ENCODE measurements at regions not wholly inside any gene's neighbourhood (a gene's known extent, or its start where the extent isn't known, plus 50 kb on each side); places are given as distances from the start of the nearest gene placed in this dataset.
A peak's percentile ranks its signal among the peaks of the same experiment; 100 is the strongest.

- H3K4me1 ChIP-seq (ENCODE audit: control insufficient read depth in 1 of 2, insufficient read depth in 2 of 2, low read length in 2 of 2): no peaks in the 10 kb centered on the region
- H2BK12ac ChIP-seq (ENCODE audit: low read length): no peak overlapping the region
- H3K23ac ChIP-seq (ENCODE audit: low read length): no peak overlapping the region
- H3K79me1 ChIP-seq (ENCODE audit: low read length): no peaks in the 10 kb centered on the region
- no peaks in the 10 kb centered on the region for H3K36me3 ChIP-seq (ENCODE audit: control insufficient read depth in 1 of 2, insufficient read depth in 2 of 2, low read length in 2 of 2)
- H3K4ac ChIP-seq (ENCODE audit: low read depth, low read length): no peak overlapping the region
- H2BK5ac ChIP-seq (ENCODE audit: low read depth, low read length, poor library complexity): no peak overlapping the region
- H3K9me3 ChIP-seq (ENCODE audit: insufficient read depth, low read depth, low read length): no peaks in the 10 kb centered on the region
- no peak overlapping the region for H3K4me2 ChIP-seq (ENCODE audit: low read length)
- H2AFZ ChIP-seq (ENCODE audit: insufficient read depth, low read length, poor library complexity): no peak overlapping the region
- no peak overlapping the region for H3K18ac ChIP-seq (ENCODE audit: low read length)
- no peak overlapping the region for H2BK120ac ChIP-seq (ENCODE audit: insufficient read depth, low read length, poor library complexity)
- H3K4me3 ChIP-seq (ENCODE audit: low read depth, low read length): no peak overlapping the region
- no peak overlapping the region for H4K8ac ChIP-seq (ENCODE audit: low read depth, low read length)
- no peak overlapping the region for H3K14ac ChIP-seq (ENCODE audit: low read length)
- H3K27ac ChIP-seq (ENCODE audit: low read depth, low read length): no peak overlapping the region
- no CpG with 5 or more reads among the region's 5 CpGs for WGBS (ENCODE audit: extremely low coverage, insufficient coverage, insufficient read length)
- no peak overlapping the region for H4K12ac ChIP-seq (ENCODE audit: low read depth, low read length)
- DNase-seq: no peak
- H4K91ac ChIP-seq (ENCODE audit: low read depth, low read length): no peak overlapping the region
- no peak overlapping the region for H2AK5ac ChIP-seq (ENCODE audit: low read length)
- H3K9ac ChIP-seq (ENCODE audit: low read length): no peak overlapping the region
- no peaks in the 10 kb centered on the region for H3K27me3 ChIP-seq (ENCODE audit: insufficient read depth, low read length)
- no peaks in the 10 kb centered on the region for H3K79me2 ChIP-seq (ENCODE audit: control insufficient read depth, insufficient read depth, low read length, poor library complexity)
These were observed 128.3 kb downstream of the BOD1 start for GRCh38 chr5:173488144-173488543.

GRCh38 chr5:173487300-173487699 is 129.2 kb downstream of the BOD1 start:
- H2AFZ ChIP-seq (ENCODE audit: insufficient read depth, low read length, poor library complexity): no peak overlapping the region
- H3K18ac ChIP-seq (ENCODE audit: low read length): no peak overlapping the region
- WGBS (ENCODE audit: extremely low coverage, insufficient coverage, insufficient read length): no CpG with 5 or more reads among the region's 1 CpG
- H3K4me2 ChIP-seq (ENCODE audit: low read length): no peak overlapping the region
- H3K79me1 ChIP-seq (ENCODE audit: low read length): no peaks in the 10 kb centered on the region
- H4K8ac ChIP-seq (ENCODE audit: low read depth, low read length): no peak overlapping the region
- H3K79me2 ChIP-seq (ENCODE audit: control insufficient read depth, insufficient read depth, low read length, poor library complexity): no peaks in the 10 kb centered on the region
- no peak overlapping the region for H3K27ac ChIP-seq (ENCODE audit: low read depth, low read length)
- no peaks in the 10 kb centered on the region for H3K36me3 ChIP-seq (ENCODE audit: control insufficient read depth in 1 of 2, insufficient read depth in 2 of 2, low read length in 2 of 2)
- H3K4me1 ChIP-seq (ENCODE audit: control insufficient read depth in 1 of 2, insufficient read depth in 2 of 2, low read length in 2 of 2): no peaks in the 10 kb centered on the region
- no peak overlapping the region for H4K12ac ChIP-seq (ENCODE audit: low read depth, low read length)
- H3K4me3 ChIP-seq (ENCODE audit: low read depth, low read length): no peak overlapping the region
- no peak overlapping the region for H3K23ac ChIP-seq (ENCODE audit: low read length)
- DNase-seq: no peak
- no peak overlapping the region for H3K14ac ChIP-seq (ENCODE audit: low read length)
- H2AK5ac ChIP-seq (ENCODE audit: low read length): no peak overlapping the region
- no peak overlapping the region for H2BK5ac ChIP-seq (ENCODE audit: low read depth, low read length, poor library complexity)
- H3K9ac ChIP-seq (ENCODE audit: low read length): no peak overlapping the region
- no peak overlapping the region for H4K91ac ChIP-seq (ENCODE audit: low read depth, low read length)
- no peaks in the 10 kb centered on the region for H3K9me3 ChIP-seq (ENCODE audit: insufficient read depth, low read depth, low read length)
- H2BK120ac ChIP-seq (ENCODE audit: insufficient read depth, low read length, poor library complexity): no peak overlapping the region
- H3K27me3 ChIP-seq (ENCODE audit: insufficient read depth, low read length): no peaks in the 10 kb centered on the region
- H2BK12ac ChIP-seq (ENCODE audit: low read length): no peak overlapping the region
- H3K4ac ChIP-seq (ENCODE audit: low read depth, low read length): no peak overlapping the region

- no peak for DNase-seq
- H2BK12ac ChIP-seq (ENCODE audit: low read length): no peak overlapping the region
- H3K18ac ChIP-seq (ENCODE audit: low read length): no peak overlapping the region
- no peak overlapping the region for H3K27ac ChIP-seq (ENCODE audit: low read depth, low read length)
- H3K14ac ChIP-seq (ENCODE audit: low read length): no peak overlapping the region
- no peak overlapping the region for H2BK120ac ChIP-seq (ENCODE audit: insufficient read depth, low read length, poor library complexity)
- WGBS (ENCODE audit: extremely low coverage, insufficient coverage, insufficient read length): no CpG with 5 or more reads among the region's 6 CpGs
- H3K4me1 ChIP-seq (ENCODE audit: control insufficient read depth in 1 of 2, insufficient read depth in 2 of 2, low read length in 2 of 2): no peaks in the 10 kb centered on the region
- no peak overlapping the region for H4K12ac ChIP-seq (ENCODE audit: low read depth, low read length)
- no peak overlapping the region for H3K4me2 ChIP-seq (ENCODE audit: low read length)
- H4K91ac ChIP-seq (ENCODE audit: low read depth, low read length): no peak overlapping the region
- no peak overlapping the region for H3K4ac ChIP-seq (ENCODE audit: low read depth, low read length)
- H3K4me3 ChIP-seq (ENCODE audit: low read depth, low read length): no peak overlapping the region
- no peak overlapping the region for H2AK5ac ChIP-seq (ENCODE audit: low read length)
- H4K8ac ChIP-seq (ENCODE audit: low read depth, low read length): no peak overlapping the region
- no peak overlapping the region for H2BK5ac ChIP-seq (ENCODE audit: low read depth, low read length, poor library complexity)
- H3K27me3 ChIP-seq (ENCODE audit: insufficient read depth, low read length): no peaks in the 10 kb centered on the region
- no peaks in the 10 kb centered on the region for H3K79me2 ChIP-seq (ENCODE audit: control insufficient read depth, insufficient read depth, low read length, poor library complexity)
- H3K9me3 ChIP-seq (ENCODE audit: insufficient read depth, low read depth, low read length): no peaks in the 10 kb centered on the region
- no peaks in the 10 kb centered on the region for H3K79me1 ChIP-seq (ENCODE audit: low read length)
- H3K23ac ChIP-seq (ENCODE audit: low read length): no peak overlapping the region
- no peak overlapping the region for H2AFZ ChIP-seq (ENCODE audit: insufficient read depth, low read length, poor library complexity)
- H3K36me3 ChIP-seq (ENCODE audit: control insufficient read depth in 1 of 2, insufficient read depth in 2 of 2, low read length in 2 of 2): no peaks in the 10 kb centered on the region
- H3K9ac ChIP-seq (ENCODE audit: low read length): no peak overlapping the region
These were observed 129.9 kb downstream of the BOD1 start for GRCh38 chr5:173486355-173487225.

- no peaks in the 10 kb centered on the region for H3K9me3 ChIP-seq (ENCODE audit: insufficient read depth, low read depth, low read length)
- H3K79me1 ChIP-seq (ENCODE audit: low read length): no peaks in the 10 kb centered on the region
- DNase-seq: peak in 1 of 2 donors; percentile 49
- H3K4me3 ChIP-seq (ENCODE audit: low read depth, low read length): no peak overlapping the region
- H2AK5ac ChIP-seq (ENCODE audit: low read length): no peak overlapping the region
- H4K12ac ChIP-seq (ENCODE audit: low read depth, low read length): no peak overlapping the region
- H3K4ac ChIP-seq (ENCODE audit: low read depth, low read length): no peak overlapping the region
- no peak overlapping the region for H3K14ac ChIP-seq (ENCODE audit: low read length)
- no peaks in the 10 kb centered on the region for H3K36me3 ChIP-seq (ENCODE audit: control insufficient read depth in 1 of 2, insufficient read depth in 2 of 2, low read length in 2 of 2)
- H3K23ac ChIP-seq (ENCODE audit: low read length): no peak overlapping the region
- H2BK12ac ChIP-seq (ENCODE audit: low read length): no peak overlapping the region
- H3K9ac ChIP-seq (ENCODE audit: low read length): no peak overlapping the region
- no CpG with 5 or more reads among the region's 10 CpGs for WGBS (ENCODE audit: extremely low coverage, insufficient coverage, insufficient read length)
- no peak overlapping the region for H3K18ac ChIP-seq (ENCODE audit: low read length)
- H3K4me2 ChIP-seq (ENCODE audit: low read length): no peak overlapping the region
- H2BK5ac ChIP-seq (ENCODE audit: low read depth, low read length, poor library complexity): no peak overlapping the region
- no peak overlapping the region for H2AFZ ChIP-seq (ENCODE audit: insufficient read depth, low read length, poor library complexity)
- H3K27me3 ChIP-seq (ENCODE audit: insufficient read depth, low read length): no peaks in the 10 kb centered on the region
- no peak overlapping the region for H3K27ac ChIP-seq (ENCODE audit: low read depth, low read length)
- no peak overlapping the region for H4K91ac ChIP-seq (ENCODE audit: low read depth, low read length)
- H4K8ac ChIP-seq (ENCODE audit: low read depth, low read length): no peak overlapping the region
- H3K79me2 ChIP-seq (ENCODE audit: control insufficient read depth, insufficient read depth, low read length, poor library complexity): no peaks in the 10 kb centered on the region
- no peaks in the 10 kb centered on the region for H3K4me1 ChIP-seq (ENCODE audit: control insufficient read depth in 1 of 2, insufficient read depth in 2 of 2, low read length in 2 of 2)
- no peak overlapping the region for H2BK120ac ChIP-seq (ENCODE audit: insufficient read depth, low read length, poor library complexity)
These were observed 131.9 kb downstream of the BOD1 start for GRCh38 chr5:173484569-173484968.
